Right renal pelvis (tissue), 4 donors: ENCODE measurements at regions not wholly inside any gene's neighbourhood (a gene's known extent, or its start where the extent isn't known, plus 50 kb on each side); places are given as distances from the start of the nearest gene placed in this dataset.
A peak's percentile ranks its signal among the peaks of the same experiment; 100 is the strongest.

Experiments
- DNase-seq, 4 donors: peaks; one replicate each; pipeline ENCODE4 v3.0.0-alpha.2; 2013; ENCODE audit warnings: low read depth in 4 of 4, low spot score in 3 of 4, missing footprints in 1 of 4

GRCh38 chr2:23271230-23271629 is 113.7 kb upstream of the KLHL29 start:
- DNase-seq = no peak

- DNase-seq = no peak
Measured at GRCh38 chr2:23273786-23274185, 111.2 kb upstream of the KLHL29 start.

GRCh38 chr2:23280401-23280800 is 104.6 kb upstream of the KLHL29 start:
- no peak for DNase-seq

- DNase-seq = no peak
Measured at GRCh38 chr2:23283653-23284052, 101.3 kb upstream of the KLHL29 start.

- DNase-seq = no peak
Measured at GRCh38 chr2:23285091-23285800, 99.7 kb upstream of the KLHL29 start.

- DNase-seq = no peak
Measured at GRCh38 chr2:23286031-23286757, 98.8 kb upstream of the KLHL29 start.

- peak; percentile 20 to 65 (median 44) for DNase-seq
Measured at GRCh38 chr2:23286758-23287704, 97.9 kb upstream of the KLHL29 start.

GRCh38 chr2:23289671-23290070 is 95.3 kb upstream of the KLHL29 start:
- no peak for DNase-seq

- no peak for DNase-seq
Measured at GRCh38 chr2:23291239-23291638, 93.7 kb upstream of the KLHL29 start.

- no peak for DNase-seq
Measured at GRCh38 chr2:23292024-23292423, 93.0 kb upstream of the KLHL29 start.

- no peak for DNase-seq
Measured at GRCh38 chr2:23293063-23293462, 91.9 kb upstream of the KLHL29 start.

GRCh38 chr2:23293731-23294130 is 91.2 kb upstream of the KLHL29 start:
- no peak for DNase-seq

- no peak for DNase-seq
Measured at GRCh38 chr2:23294238-23294637, 90.7 kb upstream of the KLHL29 start.

- DNase-seq = no peak
Measured at GRCh38 chr2:23296691-23297090, 88.3 kb upstream of the KLHL29 start.

- DNase-seq = no peak
Measured at GRCh38 chr2:23297112-23297511, 87.9 kb upstream of the KLHL29 start.

GRCh38 chr2:23298551-23298950 is 86.4 kb upstream of the KLHL29 start:
- no peak for DNase-seq

- DNase-seq = no peak
Measured at GRCh38 chr2:23299476-23300195, 85.3 kb upstream of the KLHL29 start.

- DNase-seq = no peak
Measured at GRCh38 chr2:23301136-23301535, 83.8 kb upstream of the KLHL29 start.

- no peak for DNase-seq
Measured at GRCh38 chr2:23302591-23302990, 82.4 kb upstream of the KLHL29 start.

GRCh38 chr2:23306401-23306800 is 78.6 kb upstream of the KLHL29 start:
- DNase-seq = no peak

GRCh38 chr2:23311186-23311585 is 73.8 kb upstream of the KLHL29 start:
- no peak for DNase-seq
